Fibroblast of skin of back (primary cell): ENCODE measurements at regions not wholly inside any gene's neighbourhood (a gene's known extent, or its start where the extent isn't known, plus 50 kb on each side); places are given as distances from the start of the nearest gene placed in this dataset.

ENCODE experiments used
- DNase-seq: peaks from one replicate; pipeline ENCODE4 v3.0.0-alpha.2; 2013

- DNase-seq: no peak
Observed at GRCh38 chr3:72428803-72429202, 419.4 kb downstream of the SHQ1 start.

DNA sequence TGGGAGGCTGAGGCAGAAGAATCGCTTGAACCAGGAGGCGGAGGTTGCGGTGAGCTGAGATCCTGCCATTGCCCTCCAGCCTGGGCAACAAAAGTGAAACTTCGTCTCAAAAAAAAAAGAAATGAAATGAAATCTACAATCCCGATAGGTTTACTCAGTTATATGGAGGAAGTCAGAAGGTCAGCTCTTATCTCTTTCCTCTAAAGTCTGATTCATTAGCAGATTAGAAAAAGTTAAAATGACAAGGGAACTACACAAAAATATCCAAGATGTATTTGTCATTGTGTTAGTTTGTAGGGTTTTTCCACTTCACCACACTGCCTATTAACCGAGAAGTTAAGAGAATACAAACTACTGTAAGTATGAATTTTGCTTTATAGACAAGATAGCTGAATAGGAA, 420.6 kb downstream of the SHQ1 start:
- no peak for DNase-seq

DNA sequence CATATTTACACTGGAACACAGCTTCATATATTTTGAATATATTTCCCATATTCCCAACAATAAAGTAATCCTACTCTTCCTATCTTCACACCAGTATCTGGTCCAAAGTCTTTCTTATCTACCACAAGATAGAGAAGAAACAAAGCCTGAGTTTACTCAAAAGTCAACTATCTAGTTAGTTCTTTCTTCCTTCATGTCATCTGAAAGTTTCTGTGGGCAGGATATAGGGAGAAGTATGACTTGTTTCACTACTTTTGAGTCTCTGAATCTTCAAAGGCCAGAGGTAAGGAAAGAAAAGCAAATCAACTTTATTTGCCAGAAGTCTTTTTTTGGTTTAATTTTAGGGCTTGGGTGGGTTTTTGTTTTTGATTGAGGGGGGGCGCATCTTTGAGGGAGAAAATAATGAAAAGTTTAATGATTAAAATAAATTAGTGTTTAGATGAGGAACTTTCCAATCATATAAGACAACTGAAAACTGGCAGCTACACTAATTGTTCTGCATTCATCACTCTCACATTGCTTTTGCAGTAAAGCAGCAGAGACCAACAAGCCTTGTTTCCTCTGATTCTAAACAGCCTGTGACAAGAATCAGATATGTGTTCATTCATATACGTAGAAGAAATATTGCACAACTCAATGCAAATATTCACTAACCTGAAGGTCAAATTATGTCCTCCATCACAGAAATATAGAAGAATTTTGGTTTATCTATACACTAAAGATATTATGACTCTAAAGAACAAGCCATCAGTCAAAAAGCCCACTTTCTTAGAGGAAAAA, 421.4 kb downstream of the SHQ1 start:
- no peak for DNase-seq

DNA sequence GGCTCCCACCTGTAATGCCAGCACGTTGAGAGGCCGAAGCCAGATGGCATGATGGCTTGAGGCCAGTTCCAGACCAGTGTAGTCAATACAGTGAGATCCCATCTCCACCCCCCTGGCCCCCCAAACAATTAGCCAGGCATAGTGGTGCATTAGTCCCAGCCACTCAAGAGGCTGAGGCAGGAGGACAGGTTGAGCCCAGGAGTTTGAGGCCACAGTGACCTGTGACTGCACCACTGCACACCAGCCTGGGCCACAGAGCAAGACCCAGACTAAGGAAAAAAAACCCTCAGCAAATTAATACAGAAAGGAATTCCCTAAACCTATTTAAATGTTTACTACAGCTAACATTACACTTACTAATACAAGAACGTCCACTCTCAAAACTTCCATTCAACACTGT, 424.6 kb downstream of the SHQ1 start:
- no peak for DNase-seq

DNA sequence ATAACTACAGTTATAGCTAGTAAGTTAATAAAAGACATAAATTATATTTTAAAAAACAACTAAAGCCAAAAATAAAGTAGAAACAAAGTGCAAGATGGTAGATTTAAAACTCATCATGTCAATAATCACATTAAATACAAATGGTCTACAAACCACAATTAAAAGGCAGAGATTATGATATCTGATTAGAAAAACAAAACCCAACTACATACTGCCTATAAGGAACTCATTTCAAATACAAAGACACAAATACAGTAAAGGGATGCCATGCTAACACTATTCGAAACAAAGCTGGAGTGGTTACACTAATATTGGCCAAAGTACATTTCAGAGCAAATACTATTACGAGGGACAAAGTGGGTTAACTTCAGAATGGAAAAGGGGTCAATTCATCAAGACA, 426.5 kb downstream of the SHQ1 start:
- no peak for DNase-seq

GRCh38 chr3:72421126-72421525, 427.1 kb downstream of the SHQ1 start:
- DNase-seq: no peak

GRCh38 chr3:72418856-72419255, 429.4 kb downstream of the SHQ1 start:
- no peak for DNase-seq

- DNase-seq: peak; percentile 13
Observed at GRCh38 chr3:72418244-72418643, 430.0 kb downstream of the SHQ1 start.

DNA sequence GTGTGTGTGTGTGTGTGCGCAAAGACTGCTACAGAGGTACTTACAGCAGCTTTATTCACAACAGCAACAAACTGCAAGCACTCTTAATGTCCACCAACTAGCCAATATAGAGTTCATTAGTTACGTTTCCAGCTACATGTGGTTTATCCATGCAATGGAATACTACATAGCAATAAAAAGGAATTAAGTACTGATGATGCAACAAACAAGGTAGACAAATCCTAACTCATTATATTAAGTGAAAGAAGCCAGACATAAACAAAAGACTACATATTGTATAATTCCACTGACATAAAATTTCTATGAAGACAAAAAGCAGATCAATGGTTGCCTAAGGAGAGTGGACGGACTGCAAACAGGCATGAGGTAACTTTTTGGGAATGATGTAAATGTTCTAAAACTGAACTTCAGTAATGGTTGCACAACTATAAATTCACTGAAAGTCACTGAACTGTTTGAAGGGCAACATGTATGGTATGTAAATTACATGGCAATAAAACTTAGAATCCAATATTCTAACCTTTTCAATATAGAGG, 433.7 kb downstream of the SHQ1 start:
- DNase-seq: no peak

GRCh38 chr3:72413228-72413627, 435.0 kb downstream of the SHQ1 start:
- DNase-seq: peak; percentile 48

DNA sequence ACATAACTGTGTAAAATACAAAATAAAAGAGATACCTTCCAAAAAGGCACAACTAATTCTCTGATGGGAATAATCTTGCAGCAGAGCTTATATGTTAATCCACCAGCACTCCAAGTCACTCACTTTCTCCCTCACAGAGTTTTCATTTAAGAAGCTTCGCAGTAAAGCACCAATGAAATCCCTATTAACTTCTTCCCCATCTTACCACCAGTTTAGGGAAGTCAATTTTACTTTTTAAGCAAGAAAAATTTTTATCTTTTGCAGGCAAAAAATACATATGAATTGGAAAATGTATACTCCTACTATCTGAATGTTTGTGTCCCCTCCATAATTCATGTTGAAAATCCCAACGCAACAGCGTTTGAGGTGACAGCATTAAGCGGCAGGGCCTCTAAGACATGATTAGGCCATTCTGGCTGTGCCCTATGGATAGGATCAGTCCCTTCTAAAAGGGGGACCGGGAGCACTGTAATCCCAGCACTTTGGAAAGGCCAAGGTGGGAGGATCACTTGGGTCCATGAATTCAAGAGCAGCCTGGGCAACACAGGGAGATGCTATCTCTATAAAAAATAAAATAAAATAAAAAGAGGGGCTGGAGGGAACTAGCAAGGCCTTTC, 435.8 kb downstream of the SHQ1 start:
- DNase-seq: no peak

DNA sequence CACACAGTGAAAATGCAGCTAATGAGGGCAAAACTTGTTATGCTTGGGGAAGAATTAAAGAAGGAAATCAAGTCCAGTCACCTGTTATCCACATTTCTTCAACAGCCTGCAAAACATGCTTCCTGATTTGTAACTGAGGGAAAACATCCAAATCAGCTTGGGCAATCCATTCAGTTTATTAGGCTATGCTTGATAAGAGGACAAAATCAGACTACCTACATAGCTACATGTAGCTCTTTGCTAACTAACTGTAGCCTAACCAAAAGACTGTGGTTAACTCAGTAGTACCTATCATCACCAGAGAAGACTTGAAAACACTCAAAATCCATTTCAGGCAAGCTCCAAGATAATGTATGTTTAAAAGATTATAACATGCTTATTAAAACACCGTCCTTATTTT, 436.4 kb downstream of the SHQ1 start:
- no peak for DNase-seq

GRCh38 chr3:72411126-72411525, 437.1 kb downstream of the SHQ1 start:
- DNase-seq: no peak

- no peak for DNase-seq
Observed at GRCh38 chr3:72408983-72409779, 439.1 kb downstream of the SHQ1 start.

- DNase-seq: no peak
Observed at GRCh38 chr3:72407766-72408165, 440.5 kb downstream of the SHQ1 start.

GRCh38 chr3:72405943-72406566, 442.2 kb downstream of the SHQ1 start:
- no peak for DNase-seq

DNA sequence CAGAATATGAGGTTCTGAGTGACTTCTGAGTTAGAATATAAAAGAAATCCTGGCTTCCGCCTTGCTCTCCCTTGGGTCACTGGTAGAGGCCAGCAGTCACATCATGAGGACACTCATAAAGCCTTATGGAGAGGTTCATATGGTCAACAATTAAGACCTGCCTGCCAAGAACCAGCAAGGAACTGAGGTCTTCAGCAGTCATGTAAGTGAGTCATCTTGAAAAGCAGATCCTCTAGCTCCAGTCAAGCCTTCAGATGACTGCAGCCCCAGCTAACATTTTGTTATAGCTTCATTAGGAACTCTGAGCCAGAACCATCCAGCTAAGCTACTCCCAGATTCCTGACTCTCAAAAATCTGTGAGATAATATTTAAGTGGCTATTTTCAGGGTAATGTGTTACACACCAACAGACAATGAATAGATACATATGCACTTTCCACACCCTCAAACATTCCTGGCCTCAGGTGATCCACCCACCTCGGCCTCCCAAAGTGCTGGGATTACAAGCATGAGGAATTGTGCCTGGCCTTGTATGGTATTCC, 447.2 kb downstream of the SHQ1 start:
- DNase-seq: peak; percentile 20

GRCh38 chr3:72398781-72399180, 449.5 kb downstream of the SHQ1 start:
- no peak for DNase-seq

DNA sequence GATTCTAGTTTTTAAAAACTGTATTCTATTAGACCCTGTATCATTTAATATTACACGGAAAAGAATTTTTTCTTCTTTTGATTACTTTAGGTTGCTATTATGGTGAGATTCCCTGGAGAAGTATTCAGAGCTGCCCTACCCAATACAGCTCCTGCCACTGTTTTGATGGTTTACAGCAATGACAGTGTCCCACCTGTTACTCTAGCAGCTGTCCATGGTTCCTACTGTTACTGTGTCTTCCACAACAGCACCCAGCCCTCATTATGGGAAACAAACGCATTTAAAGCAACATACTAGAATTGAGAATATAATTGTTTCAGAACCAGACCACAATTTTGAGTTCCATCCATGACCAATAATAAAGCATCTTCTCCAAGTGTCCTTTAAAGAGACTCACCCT, 450.7 kb downstream of the SHQ1 start:
- no peak for DNase-seq

GRCh38 chr3:72396899-72397298, 451.3 kb downstream of the SHQ1 start:
- no peak for DNase-seq

DNA sequence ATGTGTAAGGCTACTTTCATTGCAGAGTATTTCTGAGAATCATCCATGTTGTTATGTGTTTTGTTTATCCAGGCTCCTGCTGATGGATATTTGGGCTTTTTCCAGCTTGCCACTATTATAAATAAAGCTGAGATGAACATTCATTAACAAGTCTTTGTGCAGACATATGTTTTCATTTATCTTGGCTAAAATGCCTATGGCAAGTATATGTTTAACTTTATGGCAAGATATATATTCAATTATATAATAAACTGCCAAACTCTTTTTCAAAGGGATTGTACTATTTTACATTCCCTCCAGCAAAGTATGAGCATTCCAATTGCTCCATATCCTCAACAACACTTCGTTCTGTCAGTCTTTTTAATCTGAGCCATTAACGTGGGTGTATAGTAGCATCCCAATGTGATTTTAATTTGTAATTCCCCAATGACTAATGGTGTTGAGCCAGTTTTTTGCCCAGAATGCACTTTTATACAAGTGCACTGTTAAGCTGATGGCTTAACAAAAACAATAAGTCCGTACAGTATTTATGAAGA, 452.4 kb downstream of the SHQ1 start:
- peak; percentile 30 for DNase-seq

DNA sequence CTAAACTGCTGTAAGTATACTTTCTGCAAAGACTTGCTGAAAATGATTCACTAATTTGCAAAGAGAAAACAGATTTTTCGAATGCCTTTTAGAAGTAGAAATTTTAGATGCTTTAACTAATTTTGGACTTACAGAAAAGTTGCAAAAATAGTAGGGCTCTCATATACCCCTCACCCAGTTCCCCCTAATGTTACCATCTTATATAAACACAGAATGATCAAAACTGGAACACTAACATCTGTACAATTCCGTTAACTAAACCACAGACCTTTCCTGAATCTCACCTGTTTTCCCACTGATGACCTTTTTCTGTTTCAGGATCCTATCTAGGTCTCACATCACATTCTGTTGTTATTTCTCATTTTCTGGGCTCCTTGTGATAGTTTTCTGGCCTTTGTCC, 454.8 kb downstream of the SHQ1 start:
- DNase-seq: no peak
